Progenitor cell of endocrine pancreas (in vitro differentiated cells): ENCODE measurements at regions not wholly inside any gene's neighbourhood (a gene's known extent, or its start where the extent isn't known, plus 50 kb on each side); places are given as distances from the start of the nearest gene placed in this dataset.

Source experiments
- DNase-seq: peaks from one replicate; pipeline ENCODE4 v3.0.0; 2021; ENCODE audit warnings: low spot score; ENCODE audit not compliant: unreplicated experiment
- H3K27ac Mint-ChIP-seq: 2 replicates; pipeline ENCODE4 v1.8.0; 2021; ENCODE audit warnings: mild to moderate bottlenecking, moderate library complexity, mixed read lengths
- H3K27me3 Mint-ChIP-seq: 2 replicates; pipeline ENCODE4 v1.8.0; 2021; ENCODE audit warnings: mixed read lengths
- H3K36me3 Mint-ChIP-seq: 2 replicates; pipeline ENCODE4 v1.8.0; 2022; ENCODE audit warnings: mixed read lengths; ENCODE audit not compliant: insufficient read depth
- H3K4me1 Mint-ChIP-seq: 2 replicates; pipeline ENCODE4 v1.8.0; 2021; ENCODE audit warnings: low read depth, mixed read lengths
- H3K4me3 Mint-ChIP-seq: 2 replicates; pipeline ENCODE4 v1.8.0; 2021; ENCODE audit warnings: low read depth, mild to moderate bottlenecking, moderate library complexity, mixed read lengths
- H3K9me3 Mint-ChIP-seq: 2 replicates; pipeline ENCODE4 v1.8.0; 2021; ENCODE audit warnings: low read depth, mixed read lengths
- CTCF ChIP-seq: fragments of 200-600 bp; sonication (generic); IDR thresholded peaks from one replicate; pipeline ENCODE4 v1.5.0; 2021; ENCODE audit warnings: antibody characterized with exemption, mild to moderate bottlenecking; ENCODE audit not compliant: unreplicated experiment

- H3K4me1 Mint-ChIP-seq: no peaks in the 10 kb centered on the region
- H3K36me3 Mint-ChIP-seq: peaks cover 40% of the 10 kb centered on the region
- TF ChIP-seq CTCF: no peak
- H3K27me3 Mint-ChIP-seq: no peaks in the 10 kb centered on the region
- H3K27ac Mint-ChIP-seq: no peak overlapping the region
- no peak for DNase-seq
- no peak overlapping the region for H3K4me3 Mint-ChIP-seq
- no peaks in the 10 kb centered on the region for H3K9me3 Mint-ChIP-seq
These were observed 81.4 kb upstream of the GRK3 start for GRCh38 chr22:25482868-25483639.

DNA sequence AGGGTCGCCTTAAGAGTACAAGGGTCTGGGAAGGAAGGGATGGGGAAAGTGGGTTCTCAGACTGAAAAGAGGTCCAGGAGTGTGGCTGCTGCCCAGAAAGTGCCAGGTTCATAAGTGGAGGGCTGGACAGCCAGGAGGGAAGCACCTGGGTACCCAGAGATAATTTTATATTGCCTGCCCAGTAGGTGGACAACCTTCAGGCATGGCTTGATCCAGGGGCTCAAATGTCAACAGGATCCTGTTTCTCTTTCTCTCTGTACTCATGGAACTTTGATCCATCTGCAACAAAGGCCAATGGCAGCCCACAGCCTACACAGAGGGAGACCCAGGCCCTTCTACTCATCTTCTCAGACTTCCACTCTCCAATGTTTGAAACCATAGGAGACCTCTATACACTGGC, 80.5 kb upstream of the GRK3 start:
- Mint-ChIP-seq H3K36me3 (peaks cover 40% of the 10 kb centered on the region), H3K27me3 (no peaks in the 10 kb centered on the region), H3K9me3 (no peaks in the 10 kb centered on the region), H3K4me1 (no peaks in the 10 kb centered on the region), H3K4me3 (no peak overlapping the region), H3K27ac (no peak overlapping the region)
- DNase-seq: no peak
- no peak for TF ChIP-seq CTCF

DNA sequence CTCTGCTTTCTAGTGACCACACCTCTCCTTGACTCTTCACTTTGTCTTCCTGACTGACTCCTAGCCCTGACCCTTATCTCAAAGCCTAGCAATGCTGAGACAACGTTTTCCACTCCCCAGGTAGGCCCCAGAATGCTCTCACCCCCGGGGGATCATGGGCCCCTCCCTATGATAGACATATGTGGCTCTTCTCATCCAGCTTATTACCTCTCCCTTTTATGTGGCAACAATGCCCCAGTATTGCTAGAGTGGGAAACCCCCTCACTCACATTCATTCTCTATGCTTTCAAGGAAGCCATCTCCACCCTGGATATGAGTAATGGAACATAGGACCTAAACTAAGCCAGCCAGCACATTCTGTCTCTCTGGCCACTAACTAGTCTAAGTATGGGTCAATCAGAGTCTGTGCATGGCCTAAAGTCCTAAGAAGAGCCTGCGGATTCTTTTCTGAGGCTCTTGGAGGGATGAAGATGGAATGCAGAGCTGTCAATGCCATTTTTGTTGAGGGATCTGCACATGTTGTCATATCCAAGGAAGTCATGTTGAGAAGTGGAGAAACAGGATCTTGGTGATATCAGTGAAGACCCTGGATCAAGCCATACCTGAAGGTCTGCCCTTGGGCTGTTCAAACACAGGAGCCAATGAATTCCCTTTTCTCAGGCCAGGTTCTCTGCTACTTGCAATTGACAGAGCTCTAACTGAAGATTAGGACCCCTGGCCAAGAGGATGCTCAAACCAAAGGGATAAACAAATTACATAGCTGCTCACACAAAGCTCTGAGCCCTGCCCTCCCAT, 79.8 kb upstream of the GRK3 start:
- no peaks in the 10 kb centered on the region for H3K9me3 Mint-ChIP-seq
- DNase-seq: no peak
- TF ChIP-seq CTCF: no peak
- peaks cover 40% of the 10 kb centered on the region for H3K36me3 Mint-ChIP-seq
- no peaks in the 10 kb centered on the region for H3K27me3 Mint-ChIP-seq
- no peak overlapping the region for H3K4me3 Mint-ChIP-seq
- no peaks in the 10 kb centered on the region for H3K4me1 Mint-ChIP-seq
- H3K27ac Mint-ChIP-seq: no peak overlapping the region

DNA sequence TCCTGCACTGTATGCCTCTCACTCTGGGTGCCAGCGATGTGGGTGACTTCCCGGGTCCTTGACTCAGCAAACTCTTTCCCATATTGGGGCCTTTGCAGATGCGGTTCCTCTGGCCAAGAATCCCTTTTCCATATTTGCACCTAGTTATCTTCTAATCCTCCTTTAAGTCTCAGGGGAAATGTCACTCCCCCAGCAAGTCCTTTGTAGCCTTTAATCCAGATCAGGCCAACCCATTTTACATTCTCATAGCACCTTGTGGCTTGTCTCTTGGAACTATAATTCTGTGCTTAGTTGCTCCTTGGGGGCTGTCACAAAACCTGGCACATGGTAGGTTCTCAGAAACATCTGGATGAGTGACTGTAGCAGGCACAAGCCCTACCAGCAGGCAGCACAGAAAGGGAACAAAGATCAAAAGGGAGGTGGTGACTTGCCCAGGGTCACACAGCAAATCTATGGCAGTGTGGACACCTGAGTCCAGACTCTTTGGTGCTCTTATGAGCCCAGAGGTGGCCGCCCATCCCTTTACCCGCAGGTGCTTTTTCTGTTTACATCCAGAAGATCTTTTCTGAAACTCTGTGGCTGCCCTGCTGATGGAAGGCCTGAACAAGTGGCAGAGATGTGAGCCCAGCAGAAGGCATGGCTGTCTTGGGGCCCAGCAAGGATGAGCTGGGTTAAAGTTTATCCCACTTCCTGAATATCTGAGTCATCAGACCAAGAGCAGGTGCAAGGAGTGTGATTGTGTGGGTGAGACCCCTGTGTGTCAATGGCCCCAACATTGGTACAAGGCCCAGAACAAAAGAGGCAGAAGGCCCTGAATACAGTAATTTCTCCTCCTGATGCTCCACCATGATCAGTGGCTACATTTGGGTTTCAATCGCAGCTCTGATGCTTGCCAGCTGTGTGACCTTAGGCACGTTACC, 78.6 kb upstream of the GRK3 start:
- peaks cover 41% of the 10 kb centered on the region for H3K36me3 Mint-ChIP-seq

More for the DNA sequence above, 78.6 kb upstream of the GRK3 start:
- Mint-ChIP-seq H3K27me3 (no peaks in the 10 kb centered on the region), H3K9me3 (no peaks in the 10 kb centered on the region), H3K4me1 (no peaks in the 10 kb centered on the region), H3K4me3 (no peak overlapping the region), H3K27ac (no peak overlapping the region)
- DNase-seq: no peak
- no peak for TF ChIP-seq CTCF
